Type B pancreatic cell (in vitro differentiated cells): ENCODE measurements at regions not wholly inside any gene's neighbourhood (a gene's known extent, or its start where the extent isn't known, plus 50 kb on each side); places are given as distances from the start of the nearest gene placed in this dataset.

Experiments
- DNase-seq: peaks from one replicate; pipeline ENCODE4 v3.0.0; 2021; ENCODE audit warnings: mixed read lengths; ENCODE audit not compliant: unreplicated experiment; ENCODE audit errors: extremely low spot score
- H3K27ac Mint-ChIP-seq: 2 replicates; pipeline ENCODE4 v1.8.0; 2021; ENCODE audit warnings: mild to moderate bottlenecking, mixed read lengths
- H3K27me3 Mint-ChIP-seq: 2 replicates; pipeline ENCODE4 v1.8.0; 2021; ENCODE audit warnings: mixed read lengths
- H3K36me3 Mint-ChIP-seq: 2 replicates; pipeline ENCODE4 v1.8.0; 2021; ENCODE audit warnings: mixed read lengths
- H3K4me1 Mint-ChIP-seq: one replicate; pipeline ENCODE4 v1.8.0; 2021; ENCODE audit warnings: mixed read lengths; ENCODE audit not compliant: unreplicated experiment
- H3K4me3 Mint-ChIP-seq: 2 replicates; pipeline ENCODE4 v1.8.0; 2021; ENCODE audit warnings: mild to moderate bottlenecking, mixed read lengths
- H3K9me3 Mint-ChIP-seq: 2 replicates; pipeline ENCODE4 v1.8.0; 2021; ENCODE audit warnings: mixed read lengths
- CTCF ChIP-seq: fragments of 200-600 bp; sonication (generic); conservative IDR thresholded peaks from 2 replicates; pipeline ENCODE4 v1.5.0; 2021; ENCODE audit warnings: antibody characterized with exemption, mild to moderate bottlenecking

DNA sequence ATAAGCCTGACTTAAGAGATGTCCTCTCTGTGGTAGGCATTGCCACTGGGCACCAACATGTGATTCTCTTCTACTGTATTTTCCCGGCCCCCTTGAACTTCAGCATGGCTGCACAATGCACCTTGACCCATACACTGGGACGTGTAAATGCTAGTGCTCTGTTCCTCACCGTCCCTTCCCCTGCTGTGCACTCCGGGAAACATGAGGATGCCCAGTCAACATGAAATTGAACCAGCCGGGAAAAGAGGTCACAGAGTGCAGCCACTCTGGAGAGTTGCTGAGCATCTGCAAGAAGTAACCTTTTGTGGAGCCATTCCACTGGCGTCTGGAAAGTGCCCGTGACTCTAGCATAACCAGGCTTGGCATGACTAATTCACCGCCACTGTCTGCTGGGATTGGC lies 646.7 kb downstream of the NPHP4 start:
- no peak for TF ChIP-seq CTCF
- H3K4me1 Mint-ChIP-seq: no peaks in the 10 kb centered on the region
- no peak overlapping the region for H3K4me3 Mint-ChIP-seq
- H3K27ac Mint-ChIP-seq: no peak overlapping the region
- H3K36me3 Mint-ChIP-seq: no peaks in the 10 kb centered on the region
- DNase-seq: no peak
- H3K27me3 Mint-ChIP-seq: peaks cover 9% of the 10 kb centered on the region
- H3K9me3 Mint-ChIP-seq: no peaks in the 10 kb centered on the region

DNA sequence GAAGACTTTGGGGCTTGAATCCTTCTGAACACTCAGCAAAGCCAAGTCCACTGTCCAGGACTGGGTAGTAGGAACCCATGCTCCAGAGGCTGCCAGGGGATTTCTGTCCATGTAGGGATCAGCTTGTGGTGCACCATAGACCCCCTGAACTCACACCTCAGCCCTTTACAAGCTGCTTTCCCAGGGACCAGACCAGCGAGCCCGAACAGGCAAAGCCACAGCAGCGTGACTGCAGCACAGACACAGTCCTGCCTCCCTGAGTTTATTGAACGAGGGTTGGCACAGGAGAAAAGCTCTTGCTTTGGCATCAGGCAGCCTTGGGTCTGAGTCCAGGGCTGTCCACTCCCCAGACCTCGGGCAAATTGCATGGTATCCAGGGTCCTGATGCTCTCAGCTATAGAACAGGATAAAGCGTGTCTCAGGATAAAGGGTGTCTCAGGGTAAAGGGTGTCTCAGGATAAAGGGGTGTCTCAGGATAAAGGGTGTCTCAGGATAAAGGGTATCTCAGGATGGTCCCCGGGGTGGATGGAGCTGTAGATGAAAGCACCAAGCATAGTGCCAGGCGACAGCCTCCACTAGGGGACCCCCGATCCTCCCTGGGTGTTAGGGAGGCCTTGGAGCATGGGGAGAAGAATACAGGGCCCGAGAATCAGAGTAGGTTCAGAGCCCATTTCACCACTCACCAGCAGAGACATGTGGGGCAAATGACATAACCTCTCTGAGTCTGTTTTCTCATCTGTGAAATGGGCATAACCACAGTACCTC lies 648.8 kb downstream of the NPHP4 start:
- H3K4me1 Mint-ChIP-seq: no peaks in the 10 kb centered on the region
- H3K36me3 Mint-ChIP-seq: no peaks in the 10 kb centered on the region
- H3K27ac Mint-ChIP-seq: no peak overlapping the region
- H3K9me3 Mint-ChIP-seq: no peaks in the 10 kb centered on the region
- DNase-seq: no peak
- H3K4me3 Mint-ChIP-seq: no peak overlapping the region
- H3K27me3 Mint-ChIP-seq: peaks cover 9% of the 10 kb centered on the region
- TF ChIP-seq CTCF: no peak

DNA sequence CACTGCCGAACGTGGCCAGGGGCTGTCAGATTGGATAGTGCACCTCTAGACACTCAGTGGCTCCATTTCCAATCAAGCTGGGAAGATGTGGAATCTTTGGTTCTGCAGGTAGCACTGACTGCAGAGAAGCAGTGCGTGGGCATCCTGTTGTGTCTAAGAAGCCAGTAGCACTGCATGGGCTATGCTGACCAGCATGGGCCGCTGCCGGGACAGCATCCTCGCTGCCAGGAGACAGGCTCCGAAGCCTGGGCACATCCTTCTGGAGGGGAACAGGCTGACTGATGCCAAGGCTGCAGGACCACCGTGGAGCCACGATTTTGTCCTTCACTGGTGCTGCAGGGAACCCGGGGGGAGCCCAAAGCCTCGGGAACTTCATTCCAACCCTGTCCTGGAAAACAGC lies 649.4 kb downstream of the NPHP4 start:
- H3K4me3 Mint-ChIP-seq: no peak overlapping the region
- H3K9me3 Mint-ChIP-seq: no peaks in the 10 kb centered on the region
- TF ChIP-seq CTCF: no peak
- H3K4me1 Mint-ChIP-seq: no peaks in the 10 kb centered on the region
- DNase-seq: no peak
- no peaks in the 10 kb centered on the region for H3K36me3 Mint-ChIP-seq
- H3K27ac Mint-ChIP-seq: no peak overlapping the region
- peaks cover 9% of the 10 kb centered on the region for H3K27me3 Mint-ChIP-seq

GRCh38 chr1:5342172-5342571 lies 650.1 kb downstream of the NPHP4 start:
- H3K27ac Mint-ChIP-seq: no peak overlapping the region
- no peaks in the 10 kb centered on the region for H3K9me3 Mint-ChIP-seq
- peaks cover 9% of the 10 kb centered on the region for H3K27me3 Mint-ChIP-seq
- TF ChIP-seq CTCF: no peak
- no peaks in the 10 kb centered on the region for H3K4me1 Mint-ChIP-seq
- H3K36me3 Mint-ChIP-seq: no peaks in the 10 kb centered on the region
- no peak overlapping the region for H3K4me3 Mint-ChIP-seq
- no peak for DNase-seq

DNA sequence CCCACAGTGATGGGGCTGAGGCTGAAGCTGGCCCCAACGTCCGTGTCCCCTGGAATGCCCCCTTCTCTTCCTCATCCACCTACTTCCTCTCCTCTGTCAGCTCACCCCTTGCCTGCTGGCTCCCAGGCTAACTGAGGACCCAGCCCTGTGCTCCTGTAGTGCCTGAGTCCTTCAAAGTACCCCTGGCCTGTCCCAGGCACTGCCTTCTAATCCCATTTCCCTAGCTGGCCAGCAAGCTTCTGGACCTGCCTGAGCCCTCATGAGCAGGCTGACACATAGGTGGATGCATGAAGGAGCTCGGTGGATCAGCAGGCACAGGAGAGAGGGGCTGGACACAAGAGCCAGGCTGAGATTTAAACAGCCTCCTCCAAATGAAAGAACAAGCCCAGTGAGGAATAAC lies 650.8 kb downstream of the NPHP4 start:
- Mint-ChIP-seq H3K4me1 (no peaks in the 10 kb centered on the region), H3K4me3 (no peak overlapping the region), H3K27ac (no peak overlapping the region), H3K9me3 (no peaks in the 10 kb centered on the region), H3K27me3 (peaks cover 5% of the 10 kb centered on the region), H3K36me3 (no peaks in the 10 kb centered on the region)
- TF ChIP-seq CTCF: no peak
- DNase-seq: no peak
